Brain microvascular endothelial cell (primary cell): ENCODE measurements at regions not wholly inside any gene's neighbourhood (a gene's known extent, or its start where the extent isn't known, plus 50 kb on each side); places are given as distances from the start of the nearest gene placed in this dataset.
A peak's percentile ranks its signal among the peaks of the same experiment; 100 is the strongest.

Experiments
- DNase-seq: peaks from one replicate; pipeline ENCODE4 v3.0.0-alpha.2; 2020
- H3K27ac ChIP-seq: fragments of 250-450 bp; sonication (Bioruptor Pico); 2 replicates; pipeline ENCODE4 v1.5.1; 2020; ENCODE audit warnings: mild to moderate bottlenecking, moderate library complexity
- H3K27me3 ChIP-seq: fragments of 250-450 bp; sonication (Bioruptor Pico); replicated peaks from 2 replicates; pipeline ENCODE4 v1.5.1; 2020; ENCODE audit warnings: mild to moderate bottlenecking
- H3K36me3 ChIP-seq: fragments of 250-450 bp; sonication (Bioruptor Pico); replicated peaks from 2 replicates; pipeline ENCODE4 v1.5.1; 2020; ENCODE audit warnings: mild to moderate bottlenecking
- H3K4me3 ChIP-seq: 2 replicates; pipeline ENCODE4 v1.5.1; 2011; ENCODE audit warnings: low read depth, mild to moderate bottlenecking, control low read depth, low read length, moderate library complexity
- CTCF ChIP-seq: IDR thresholded peaks from 2 replicates; pipeline ENCODE4 v1.5.1; 2011; ENCODE audit warnings: low read depth, mild to moderate bottlenecking, moderate library complexity, low read length, control low read depth, inconsistent platforms; ENCODE audit errors: missing control alignments
- in situ Hi-C: cut with HindIII; loops from 2 replicates; pipeline ENCODE4 v1.10.0; 2017; ENCODE audit warnings: low sequenced_read_pairs, low pct_ligation_motif_present

- in situ Hi-C loops = no loop called here
- Histone ChIP-seq H3K27ac (no peak overlapping the region), H3K4me3 (no peak overlapping the region), H3K36me3 (no peaks in the 10 kb centered on the region), H3K27me3 (no peaks in the 10 kb centered on the region)
- DNase-seq = no peak
- TF ChIP-seq CTCF = no peak
These were observed 394.0 kb downstream of the KCNRG start for GRCh38 chr13:50409220-50409619.

GRCh38 chr13:50410921-50411746 lies 395.9 kb downstream of the KCNRG start:
- no peak overlapping the region for H3K4me3 ChIP-seq
- H3K27me3 ChIP-seq = no peaks in the 10 kb centered on the region
- DNase-seq = peak; percentile 80
- TF ChIP-seq CTCF = no peak
- H3K27ac ChIP-seq = no peak overlapping the region
- in situ Hi-C loops = no loop called here
- H3K36me3 ChIP-seq = no peaks in the 10 kb centered on the region

- Histone ChIP-seq H3K36me3 (no peaks in the 10 kb centered on the region), H3K27me3 (no peaks in the 10 kb centered on the region), H3K27ac (no peak overlapping the region), H3K4me3 (no peak overlapping the region)
- TF ChIP-seq CTCF = no peak
- DNase-seq = no peak
- in situ Hi-C loops = no loop called here
These were observed 396.9 kb downstream of the KCNRG start for GRCh38 chr13:50412046-50412617.

GRCh38 chr13:50414640-50415039 lies 399.4 kb downstream of the KCNRG start:
- H3K4me3 ChIP-seq = no peak overlapping the region
- no peak overlapping the region for H3K27ac ChIP-seq
- DNase-seq = no peak
- no peaks in the 10 kb centered on the region for H3K27me3 ChIP-seq
- in situ Hi-C loops = no loop called here
- no peak for TF ChIP-seq CTCF
- no peaks in the 10 kb centered on the region for H3K36me3 ChIP-seq

GRCh38 chr13:50415428-50415827 lies 400.2 kb downstream of the KCNRG start:
- in situ Hi-C loops = no loop called here
- Histone ChIP-seq H3K27ac (peak overlapping the region; percentile 33), H3K27me3 (no peaks in the 10 kb centered on the region), H3K36me3 (no peaks in the 10 kb centered on the region), H3K4me3 (no peak overlapping the region)
- DNase-seq = peak; percentile 74
- no peak for TF ChIP-seq CTCF
